GM19238 (cell line): ENCODE measurements at regions not wholly inside any gene's neighbourhood (a gene's known extent, or its start where the extent isn't known, plus 50 kb on each side); places are given as distances from the start of the nearest gene placed in this dataset.
"Not testable (repeated sequence)": the region's sequence is repeated elsewhere in the genome, so short reads cannot be mapped to it uniquely, and the experiment has no call there.

Experiments
- DNase-seq: peaks from one replicate; pipeline ENCODE4 v3.0.0; 2011; ENCODE audit warnings: low spot score; ENCODE audit not compliant: insufficient read length

GRCh38 chr2:80968450-80968849 lies 663.9 kb upstream of the LRRTM1 start:
- DNase-seq, result no peak

- no peak for DNase-seq
These were observed 643.1 kb upstream of the LRRTM1 start for GRCh38 chr2:80947601-80948130.

GRCh38 chr2:80943487-80943886 lies 638.9 kb upstream of the LRRTM1 start:
- DNase-seq, result no peak

- DNase-seq, result no peak
These were observed 638.2 kb upstream of the LRRTM1 start for GRCh38 chr2:80942766-80943165.

GRCh38 chr2:80938463-80938862 lies 633.9 kb upstream of the LRRTM1 start:
- DNase-seq, result no peak

GRCh38 chr2:80931820-80932219 lies 627.3 kb upstream of the LRRTM1 start:
- DNase-seq, result not testable (repeated sequence)

GRCh38 chr2:80930777-80931176 lies 626.2 kb upstream of the LRRTM1 start:
- DNase-seq, result no peak

- no peak for DNase-seq
These were observed 621.6 kb upstream of the LRRTM1 start for GRCh38 chr2:80926168-80926567.

GRCh38 chr2:80896576-80896975 lies 592.0 kb upstream of the LRRTM1 start:
- DNase-seq, result no peak

GRCh38 chr2:80894486-80894885 lies 589.9 kb upstream of the LRRTM1 start:
- DNase-seq, result no peak

- DNase-seq, result no peak
These were observed 589.2 kb upstream of the LRRTM1 start for GRCh38 chr2:80893711-80894110.

- DNase-seq, result no peak
These were observed 584.5 kb upstream of the LRRTM1 start for GRCh38 chr2:80889009-80889408.

GRCh38 chr2:80887841-80888378 lies 583.4 kb upstream of the LRRTM1 start:
- no peak for DNase-seq

- no peak for DNase-seq
These were observed 569.8 kb upstream of the LRRTM1 start for GRCh38 chr2:80874374-80874773.

- no peak for DNase-seq
These were observed 565.4 kb upstream of the LRRTM1 start for GRCh38 chr2:80869858-80870438.

GRCh38 chr2:80863147-80863714 lies 558.7 kb upstream of the LRRTM1 start:
- DNase-seq, result no peak

GRCh38 chr2:80858965-80859364 lies 554.4 kb upstream of the LRRTM1 start:
- no peak for DNase-seq

- DNase-seq, result no peak
These were observed 551.7 kb upstream of the LRRTM1 start for GRCh38 chr2:80856227-80856626.

- no peak for DNase-seq
These were observed 550.3 kb upstream of the LRRTM1 start for GRCh38 chr2:80854831-80855230.

GRCh38 chr2:80852808-80853139 lies 548.2 kb upstream of the LRRTM1 start:
- DNase-seq, result no peak

GRCh38 chr2:80852079-80852807 lies 547.7 kb upstream of the LRRTM1 start:
- DNase-seq, result no peak

- no peak for DNase-seq
These were observed 526.3 kb upstream of the LRRTM1 start for GRCh38 chr2:80830891-80831290.

- no peak for DNase-seq
These were observed 518.4 kb upstream of the LRRTM1 start for GRCh38 chr2:80822999-80823398.
